HG03097 (cell line): ENCODE measurements at regions not wholly inside any gene's neighbourhood (a gene's known extent, or its start where the extent isn't known, plus 50 kb on each side); places are given as distances from the start of the nearest gene placed in this dataset.

ENCODE experiments used
- ATAC-seq: cut with Tn5 transposase; IDR thresholded peaks from one replicate; pipeline ENCODE4 v1.9.1; 2021; ENCODE audit not compliant: unreplicated experiment, low FRiP score

- no peak for ATAC-seq
Measured at GRCh38 chr2:790634-791245, 113.5 kb upstream of the TMEM18 start.

- no peak for ATAC-seq
Measured at GRCh38 chr2:790081-790480, 112.9 kb upstream of the TMEM18 start.

GRCh38 chr2:789529-789928 is 112.3 kb upstream of the TMEM18 start:
- no peak for ATAC-seq

- ATAC-seq = no peak
Measured at GRCh38 chr2:788227-789032, 111.2 kb upstream of the TMEM18 start.

GRCh38 chr2:784753-785152 is 107.5 kb upstream of the TMEM18 start:
- no peak for ATAC-seq

- ATAC-seq = no peak
Measured at GRCh38 chr2:780581-780980, 103.4 kb upstream of the TMEM18 start.

- no peak for ATAC-seq
Measured at GRCh38 chr2:780002-780401, 102.8 kb upstream of the TMEM18 start.

GRCh38 chr2:778731-779350 is 101.6 kb upstream of the TMEM18 start:
- no peak for ATAC-seq

DNA sequence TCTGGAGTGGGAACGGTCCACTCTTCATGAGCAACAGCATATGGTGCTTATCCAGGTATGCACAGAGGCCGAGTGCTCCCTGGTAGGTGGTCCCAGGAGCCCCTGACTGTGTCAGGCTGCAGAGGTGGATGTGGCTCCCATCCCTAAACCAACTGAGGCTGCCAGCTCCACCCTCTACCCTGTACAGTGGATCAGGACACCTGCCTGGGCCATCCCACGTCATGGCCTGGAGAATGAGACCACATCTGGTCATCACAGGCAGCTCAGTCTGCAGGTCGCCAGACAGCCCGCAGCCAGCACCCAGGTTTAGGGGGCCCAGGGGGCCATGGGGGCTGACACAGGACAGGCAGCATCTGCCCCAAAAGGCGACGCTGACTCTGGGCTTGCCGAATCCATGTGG is 100.3 kb upstream of the TMEM18 start:
- ATAC-seq = no peak

- ATAC-seq = no peak
Measured at GRCh38 chr2:777051-777450, 99.8 kb upstream of the TMEM18 start.

DNA sequence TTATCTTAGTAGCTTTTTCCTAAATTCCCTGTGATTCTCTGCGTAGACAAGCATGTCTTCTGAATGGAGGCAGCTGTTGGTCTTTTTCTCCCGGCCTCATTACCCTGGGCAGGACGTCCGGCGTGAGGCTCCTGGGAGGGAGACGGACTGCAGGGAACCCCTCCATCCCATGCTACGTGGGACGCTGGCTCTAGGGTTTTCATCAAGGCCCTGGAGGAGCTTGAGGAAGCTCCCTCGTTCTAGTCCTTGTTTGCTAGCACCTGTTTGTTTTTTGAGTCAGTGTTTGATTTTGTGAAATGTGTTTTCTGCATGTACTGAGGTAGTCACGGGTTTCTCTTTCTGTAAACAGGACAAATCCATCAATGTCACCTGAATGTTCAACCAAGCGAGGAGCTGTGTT is 99.3 kb upstream of the TMEM18 start:
- no peak for ATAC-seq

GRCh38 chr2:776038-776437 is 98.8 kb upstream of the TMEM18 start:
- no peak for ATAC-seq

DNA sequence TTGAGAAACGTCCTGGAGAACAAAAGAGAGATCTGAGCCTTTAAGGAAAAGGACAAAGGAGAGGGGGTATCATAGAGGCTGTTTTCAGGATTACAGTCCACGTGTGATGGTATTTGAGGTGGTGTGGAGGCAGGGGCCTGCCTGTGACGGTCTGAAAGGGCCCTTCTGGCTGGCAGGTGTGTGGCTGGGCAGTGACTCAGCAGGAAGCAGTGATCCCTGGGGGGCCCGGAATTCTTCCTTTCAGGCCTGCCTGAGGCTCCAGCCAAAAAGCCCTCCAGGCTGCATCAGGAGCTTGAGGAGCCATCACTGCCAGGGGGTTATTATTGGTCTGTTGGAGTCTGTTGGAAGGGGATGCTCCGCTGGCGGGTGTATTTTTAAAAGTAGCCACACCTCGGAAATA is 97.2 kb upstream of the TMEM18 start:
- no peak for ATAC-seq

DNA sequence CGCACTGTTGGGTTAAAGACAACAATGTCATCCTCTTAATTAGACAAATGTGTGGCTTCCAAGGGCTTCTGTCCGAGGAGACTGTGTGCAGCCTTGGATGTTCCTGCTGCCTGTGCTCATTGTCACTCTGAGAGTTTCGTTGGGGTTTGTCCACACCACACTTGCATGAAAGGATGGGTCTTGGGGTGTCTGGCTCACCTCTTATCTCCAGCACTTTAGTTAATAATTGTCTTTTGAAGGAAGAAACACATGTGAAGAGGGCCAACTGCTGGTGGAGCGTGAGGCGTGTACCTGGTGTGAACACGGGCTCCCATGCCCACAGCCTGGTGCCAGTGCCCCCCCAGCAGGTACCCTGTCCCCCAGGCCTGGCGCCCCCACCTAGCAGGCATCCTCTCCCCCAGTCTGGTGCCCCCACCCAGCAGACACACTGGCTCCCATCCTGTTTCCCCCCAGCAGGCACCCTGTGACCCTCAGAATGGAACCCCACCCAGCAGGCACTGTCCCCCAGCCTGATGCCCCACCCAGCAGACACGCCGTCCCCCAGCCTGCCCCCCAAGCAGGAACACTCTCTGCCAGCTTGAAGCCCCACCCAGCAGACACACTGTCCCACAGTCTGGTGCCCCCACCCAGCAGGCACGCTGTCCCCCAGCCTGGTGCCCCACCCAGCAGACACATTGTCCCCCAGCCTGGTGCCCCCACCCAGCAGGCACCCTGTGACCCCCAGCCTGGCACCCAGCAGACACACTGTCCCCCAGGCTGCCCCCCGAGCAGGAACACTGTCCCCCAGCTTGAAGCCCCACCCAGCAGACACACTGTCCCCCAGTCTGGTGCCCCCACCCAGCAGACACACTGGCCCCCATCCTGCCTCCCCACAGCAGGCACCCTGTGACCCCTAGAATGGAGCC is 96.3 kb upstream of the TMEM18 start:
- ATAC-seq = no peak

DNA sequence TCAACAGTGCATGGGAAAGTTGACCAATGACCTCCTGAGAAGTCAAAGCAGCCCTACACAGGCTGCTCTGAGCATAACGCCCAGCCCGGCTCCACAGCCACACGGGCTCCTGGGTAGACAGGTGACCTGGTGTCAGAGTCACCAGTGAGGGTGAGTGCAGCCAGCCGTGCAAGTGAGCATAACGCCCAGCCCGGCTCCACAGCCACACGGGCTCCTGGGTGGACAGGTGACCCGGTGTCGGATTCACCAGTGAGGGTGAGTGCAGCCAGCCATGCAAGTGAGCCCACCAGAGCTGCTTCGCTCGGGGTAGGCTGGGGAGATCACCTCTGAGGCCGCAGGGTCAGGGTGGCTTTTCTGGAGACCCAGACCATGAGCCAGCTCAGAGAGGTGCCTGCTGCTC is 94.3 kb upstream of the TMEM18 start:
- ATAC-seq = no peak

DNA sequence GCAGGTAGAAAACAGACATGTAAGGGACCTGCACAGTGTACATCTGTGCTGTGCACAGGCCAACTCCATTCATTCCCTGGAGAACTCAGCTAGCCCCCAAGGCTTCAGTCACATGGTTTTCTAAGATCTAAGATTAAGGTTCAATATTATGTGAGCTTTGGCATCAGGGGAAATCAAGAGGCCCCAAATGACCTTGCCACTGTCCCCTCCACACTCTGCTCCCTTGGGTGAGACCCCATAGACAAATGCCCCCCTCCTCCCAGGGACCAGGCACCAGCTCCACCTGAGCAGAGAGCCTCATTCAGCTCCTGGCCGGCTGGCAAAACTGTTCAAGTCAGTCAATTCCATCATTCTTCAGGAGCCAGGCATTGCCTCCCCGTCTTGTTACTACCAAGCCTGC is 93.6 kb upstream of the TMEM18 start:
- ATAC-seq = no peak

- ATAC-seq = no peak
Measured at GRCh38 chr2:769771-770170, 92.6 kb upstream of the TMEM18 start.

DNA sequence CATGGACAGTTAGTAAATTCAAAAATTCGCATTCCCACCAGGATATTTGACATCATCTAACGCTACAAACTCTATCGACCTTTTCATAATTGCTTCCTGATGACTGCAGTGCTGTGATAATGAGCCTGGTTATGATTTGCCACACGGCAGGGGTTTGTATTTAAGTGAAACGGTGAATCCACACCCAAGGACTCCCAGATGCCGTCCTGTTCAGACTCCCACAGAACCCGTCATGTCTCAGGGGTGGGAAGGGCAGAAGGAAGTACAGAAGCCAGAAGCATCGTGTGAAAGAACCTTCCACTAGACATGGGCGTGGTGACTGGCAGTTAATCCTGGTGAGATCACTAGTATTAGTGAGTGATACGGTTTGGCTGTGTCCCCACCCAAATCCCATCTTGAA is 91.2 kb upstream of the TMEM18 start:
- no peak for ATAC-seq

- ATAC-seq = no peak
Measured at GRCh38 chr2:767944-768343, 90.7 kb upstream of the TMEM18 start.

- no peak for ATAC-seq
Measured at GRCh38 chr2:767440-767839, 90.2 kb upstream of the TMEM18 start.

DNA sequence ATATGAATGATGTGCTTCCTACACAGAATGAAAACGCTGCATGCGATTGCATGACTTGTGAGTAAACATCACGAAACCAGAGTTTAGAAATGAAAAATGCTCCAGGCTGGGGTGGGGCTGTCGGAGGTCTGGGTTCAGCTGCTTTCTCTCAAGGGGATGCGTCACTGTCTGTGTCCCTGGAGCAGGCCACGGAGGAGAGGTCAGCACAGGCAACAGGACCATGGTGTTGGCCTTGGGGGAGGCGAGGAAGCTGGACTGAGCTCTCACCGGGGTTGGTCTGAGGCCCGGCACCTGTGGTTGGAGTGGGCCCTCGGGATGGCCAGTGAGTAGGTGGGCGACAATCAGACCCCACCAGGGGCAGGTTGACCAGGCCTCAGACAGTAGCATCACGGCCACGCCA is 89.0 kb upstream of the TMEM18 start:
- no peak for ATAC-seq
